HCT116 (cell line): ENCODE measurements at regions not wholly inside any gene's neighbourhood (a gene's known extent, or its start where the extent isn't known, plus 50 kb on each side); places are given as distances from the start of the nearest gene placed in this dataset.

Experiments
- ATAC-seq: fragments of 200-7000 bp; cut with Tn5 transposase; 2 replicates; pipeline ENCODE4 v1.9.1; 2020; ENCODE audit warnings: mild to moderate bottlenecking, moderate library complexity
- BruUV-seq: library from RNA; stranded (reverse); fragments of 400-500 nt; replicated peaks from 2 replicates; lab custom pipeline; 2021; lab: Mats Ljungman, UMichigan
- CTCF ChIA-PET: fragments of 300-600 bp; sonication (Branson Sonifier 250); formaldehyde crosslinking; loops from one replicate; lab custom pipeline; 2021; ENCODE audit warnings: antibody characterized with exemption; lab: Charles Lee
- POLR2A ChIA-PET: fragments of 300-600, 350-600 bp; sonication (Branson Sonifier 250); formaldehyde crosslinking; loops from one replicate; lab custom pipeline; 2021; ENCODE audit warnings: antibody characterized with exemption; lab: Charles Lee
- RAD21 ChIA-PET, 2 experiments: fragments of 300-600 bp; sonication (Branson Sonifier 250); formaldehyde crosslinking; loops; one replicate each; lab custom pipeline; 2023; ENCODE audit warnings: low total read pairs in 2 of 2; ENCODE audit not compliant: uncharacterized antibody in 2 of 2, unreplicated experiment in 2 of 2, low non-redundant PET in 1 of 2; lab: Charles Lee
- DNase-seq: peaks from one replicate; pipeline ENCODE4 v3.0.0-alpha.2; 2010; ENCODE audit warnings: low read depth, low spot score
- H2AFZ ChIP-seq: fragments of 200-600 bp; shearing (Covaris generic), sonication (generic); 2 replicates; pipeline ENCODE4 v1.6.1; 2017; ENCODE audit warnings: low read depth, mixed run types, mixed read lengths, antibody characterized with exemption, low read length; ENCODE audit not compliant: poor library complexity, severe bottlenecking
- H3K27ac ChIP-seq: 2 replicates; pipeline ENCODE4 v1.5.1; 2012; ENCODE audit warnings: low read depth, low read length
- H3K27me3 ChIP-seq: fragments of 200-600 bp; sonication (generic); 2 replicates; pipeline ENCODE4 v1.6.1; 2016; ENCODE audit warnings: mixed run types, low read length, mixed read lengths; ENCODE audit not compliant: insufficient read depth
- H3K36me3 ChIP-seq, 2 experiments: fragments of 200-500 bp in 1 of 2; fragments of 200-600 bp in 1 of 2; sonication (Bioruptor generic) in 1 of 2; sonication (generic) in 1 of 2; 2 replicates each; pipeline versions ENCODE4 v1.5.1 to v1.6.1; 2014 to 2016; ENCODE audit warnings: low read length in 2 of 2, inconsistent platforms in 1 of 2, mixed read lengths in 1 of 2, mixed run types in 1 of 2; ENCODE audit not compliant: insufficient read depth in 2 of 2, control insufficient read depth in 1 of 2
- H3K4me1 ChIP-seq, 2 experiments: fragments of 200-600 bp in 1 of 2; sonication (generic) in 1 of 2; 2 replicates each; pipeline versions ENCODE4 v1.5.1 to v1.6.1; 2012 to 2017; ENCODE audit warnings: low read length in 2 of 2, inconsistent platforms in 1 of 2, mild to moderate bottlenecking in 1 of 2, mixed read lengths in 1 of 2, mixed run types in 1 of 2, moderate library complexity in 1 of 2; ENCODE audit not compliant: insufficient read depth in 2 of 2, control insufficient read depth in 1 of 2
- H3K4me2 ChIP-seq: fragments of 200-600 bp; sonication (generic); 2 replicates; pipeline ENCODE4 v1.6.1; 2017; ENCODE audit warnings: mixed run types, low read length, mixed read lengths
- H3K4me3 ChIP-seq, 2 experiments: fragments of 200-600 bp in 1 of 2; sonication (generic) in 1 of 2; replicated peaks in 1 of 2; 2 replicates each; pipeline ENCODE4 v1.5.1; 2011 to 2016; ENCODE audit warnings: low read length in 2 of 2, control low read depth in 1 of 2, low read depth in 1 of 2, mild to moderate bottlenecking in 1 of 2, mixed read lengths in 1 of 2, mixed run types in 1 of 2
- H3K79me2 ChIP-seq: fragments of 200-600 bp; sonication (generic); 2 replicates; pipeline ENCODE4 v1.6.1; 2017; ENCODE audit warnings: mild to moderate bottlenecking, mixed run types, low read length, moderate library complexity, mixed read lengths; ENCODE audit not compliant: insufficient read depth
- H3K9ac ChIP-seq: fragments of 200-600 bp; sonication (generic); 2 replicates; pipeline ENCODE4 v1.6.1; 2016; ENCODE audit warnings: low read length, mixed read lengths
- H3K9me2 ChIP-seq: fragments of 200-600 bp; sonication (generic), shearing (Covaris generic); 2 replicates; pipeline ENCODE4 v1.6.1; 2017; ENCODE audit warnings: mixed run types, mild to moderate bottlenecking, moderate library complexity; ENCODE audit not compliant: insufficient read depth
- H3K9me3 ChIP-seq, 2 experiments: fragments of 200-500 bp in 1 of 2; fragments of 200-600 bp in 1 of 2; sonication (Bioruptor generic) in 1 of 2; sonication (generic) in 1 of 2; 2 replicates each; pipeline ENCODE4 v1.6.1; 2014 to 2017; ENCODE audit warnings: low read length in 2 of 2, mixed read lengths in 2 of 2, inconsistent platforms in 1 of 2, low read depth in 1 of 2, mild to moderate bottlenecking in 1 of 2, mixed run types in 1 of 2, moderate library complexity in 1 of 2; ENCODE audit not compliant: control insufficient read depth in 1 of 2, insufficient read depth in 1 of 2
- H4K20me1 ChIP-seq: fragments of 200-600 bp; sonication (generic), shearing (Covaris generic); 2 replicates; pipeline ENCODE4 v1.6.1; 2017; ENCODE audit warnings: mixed run types, mild to moderate bottlenecking, moderate library complexity; ENCODE audit not compliant: insufficient read depth
- CEBPB ChIP-seq: IDR thresholded peaks from 2 replicates; pipeline ENCODE4 v1.6.1; 2012; ENCODE audit warnings: low read depth
- CTCF ChIP-seq, 3 experiments: fragments of 200-600 bp in 1 of 3; sonication (generic) in 1 of 3; IDR thresholded peaks in 2 of 3; conservative IDR thresholded peaks in 1 of 3; 2 replicates each; pipeline ENCODE4 v1.5.1; 2012 to 2017; ENCODE audit warnings: low read depth in 2 of 3, low read length in 2 of 3, antibody characterized with exemption in 1 of 3, borderline replicate concordance in 1 of 3, control low read depth in 1 of 3, mild to moderate bottlenecking in 1 of 3, mixed read lengths in 1 of 3, mixed run types in 1 of 3, moderate library complexity in 1 of 3; ENCODE audit not compliant: insufficient read depth in 1 of 3
- EGR1 ChIP-seq: IDR thresholded peaks from 2 replicates; pipeline ENCODE4 v1.6.1; 2012; ENCODE audit warnings: low read depth
- EZH2 ChIP-seq: fragments of 200-600 bp; sonication (generic); IDR thresholded peaks from 2 replicates; pipeline ENCODE4 v1.6.1; 2017; ENCODE audit warnings: antibody characterized with exemption, mixed run types
- EZH2phosphoT487 ChIP-seq: fragments of 200-600 bp; IDR thresholded peaks from 2 replicates; pipeline ENCODE4 v1.6.1; 2018; ENCODE audit warnings: antibody characterized with exemption, borderline replicate concordance
- JUND ChIP-seq: IDR thresholded peaks from 2 replicates; pipeline ENCODE4 v1.6.1; 2012
- MAX ChIP-seq: IDR thresholded peaks from 2 replicates; pipeline ENCODE4 v1.6.1; 2012
- POLR2A ChIP-seq: IDR thresholded peaks from 2 replicates; pipeline ENCODE4 v1.7.0; 2011; ENCODE audit warnings: borderline replicate concordance; ENCODE audit not compliant: insufficient read depth, insufficient read length; ENCODE audit errors: extremely low read depth
- RAD21 ChIP-seq: IDR thresholded peaks from 2 replicates; pipeline ENCODE4 v1.6.1; 2012; ENCODE audit warnings: low read depth, mild to moderate bottlenecking
- SIN3A ChIP-seq: IDR thresholded peaks from 2 replicates; pipeline ENCODE4 v1.6.1; 2012; ENCODE audit warnings: low read depth
- SP1 ChIP-seq: IDR thresholded peaks from 2 replicates; pipeline ENCODE4 v1.6.1; 2012; ENCODE audit warnings: low read depth
- YY1 ChIP-seq: IDR thresholded peaks from 2 replicates; pipeline ENCODE4 v1.6.1; 2011; ENCODE audit warnings: low read length, low read depth, moderate library complexity, mild to moderate bottlenecking; ENCODE audit not compliant: insufficient replicate concordance; ENCODE audit errors: extremely low read depth
- intact Hi-C: fragments of 100-400 bp; cut with micrococcal nuclease; formaldehyde crosslinking; loops from 2 replicates; pipeline ENCODE4 v1.10.0; 2022
- TF ChIP-seq, protein P1 (sequence below): IDR thresholded peaks from 2 replicates; pipeline ENCODE4 v1.6.1; 2012
- TF ChIP-seq, protein P2 (sequence below): IDR thresholded peaks from 2 replicates; pipeline ENCODE4 v1.6.1; 2012; ENCODE audit warnings: low read depth
- TF ChIP-seq, protein P3 (sequence below): IDR thresholded peaks from 2 replicates; pipeline ENCODE4 v1.6.1; 2011; ENCODE audit warnings: mild to moderate bottlenecking, low read length, moderate library complexity; ENCODE audit not compliant: insufficient replicate concordance; ENCODE audit errors: extremely low read depth

DNA sequence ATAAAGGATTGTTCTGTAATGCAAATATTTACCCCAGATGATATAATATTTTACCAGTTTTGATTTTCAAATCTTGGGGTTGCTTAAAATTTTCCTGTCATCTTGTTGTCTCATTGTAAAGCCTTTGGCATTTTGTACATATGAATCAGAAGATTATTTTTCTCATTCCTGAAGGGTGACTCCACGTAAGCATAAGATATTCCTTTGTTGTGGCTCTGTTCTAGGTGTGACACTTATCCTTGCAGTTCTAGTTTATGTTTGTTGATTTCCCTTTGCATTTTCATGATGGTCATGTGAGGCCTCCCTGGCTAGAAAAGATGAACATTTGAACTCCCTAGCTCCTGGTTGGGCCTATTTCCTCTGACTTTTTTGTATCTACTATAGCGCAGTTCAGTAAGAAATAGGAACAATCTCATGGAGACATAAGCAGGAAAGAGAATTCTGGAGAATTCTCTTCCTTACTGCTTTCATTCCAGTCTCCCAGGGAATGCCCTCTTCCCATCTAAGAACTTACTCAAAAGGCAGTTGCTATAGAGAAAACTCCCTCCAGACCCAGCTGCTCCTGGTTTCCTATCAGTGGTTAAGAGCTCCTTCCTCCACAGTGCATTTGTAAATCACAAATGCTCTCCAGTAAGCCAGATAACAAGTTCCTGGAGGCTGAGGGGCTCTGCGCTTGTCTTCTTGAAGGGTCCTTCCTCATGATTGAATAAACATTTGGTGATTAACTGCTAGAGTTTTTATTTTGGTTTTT is 124.7 kb downstream of the WNT5A start:
- H3K4me2 ChIP-seq: no peak overlapping the region
- BruUV-seq: no TSS peak
- H3K79me2 ChIP-seq: no peaks in the 10 kb centered on the region
- CTCF ChIA-PET: no interaction called here
- no peaks in the 10 kb centered on the region for H3K9me2 ChIP-seq
- no peaks in the 10 kb centered on the region for H3K27me3 ChIP-seq
- peaks cover 3 to 14% of the 10 kb centered on the region in 2 experiments; a peak in 2 of 4 replicates for H3K9me3 ChIP-seq
- intact Hi-C loops: no loop called here
- no peak overlapping the region for H2AFZ ChIP-seq
- H3K9ac ChIP-seq: no peak overlapping the region
- ATAC-seq: no peak
- no peaks in the 10 kb centered on the region for H3K36me3 ChIP-seq
- DNase-seq: no peak
- POLR2A ChIA-PET: no interaction called here
- H3K4me3 ChIP-seq: no peak overlapping the region
- no peaks in the 10 kb centered on the region for H4K20me1 ChIP-seq
- TF ChIP-seq CEBPB: no peak
- TF ChIP-seq RAD21: no peak
- TF ChIP-seq POLR2A: no peak
- TF ChIP-seq, protein P1, sequence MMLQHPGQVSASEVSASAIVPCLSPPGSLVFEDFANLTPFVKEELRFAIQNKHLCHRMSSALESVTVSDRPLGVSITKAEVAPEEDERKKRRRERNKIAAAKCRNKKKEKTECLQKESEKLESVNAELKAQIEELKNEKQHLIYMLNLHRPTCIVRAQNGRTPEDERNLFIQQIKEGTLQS: no peak
- no peak for TF ChIP-seq EZH2
- no peak for TF ChIP-seq JUND
- no peak for TF ChIP-seq EGR1
- TF ChIP-seq YY1: no peak
- TF ChIP-seq CTCF (IDR thresholded peaks at IDR 0.05 in 2 of 3, conservative IDR thresholded peaks at IDR 0.05 in 1 of 3; ENCODE audit: borderline replicate concordance in 1 of 3, insufficient read depth in 1 of 3, low read depth in 2 of 3, low read length in 2 of 3): no peak
- TF ChIP-seq SIN3A: no peak
- no peak for TF ChIP-seq SP1
- TF ChIP-seq, protein P2, sequence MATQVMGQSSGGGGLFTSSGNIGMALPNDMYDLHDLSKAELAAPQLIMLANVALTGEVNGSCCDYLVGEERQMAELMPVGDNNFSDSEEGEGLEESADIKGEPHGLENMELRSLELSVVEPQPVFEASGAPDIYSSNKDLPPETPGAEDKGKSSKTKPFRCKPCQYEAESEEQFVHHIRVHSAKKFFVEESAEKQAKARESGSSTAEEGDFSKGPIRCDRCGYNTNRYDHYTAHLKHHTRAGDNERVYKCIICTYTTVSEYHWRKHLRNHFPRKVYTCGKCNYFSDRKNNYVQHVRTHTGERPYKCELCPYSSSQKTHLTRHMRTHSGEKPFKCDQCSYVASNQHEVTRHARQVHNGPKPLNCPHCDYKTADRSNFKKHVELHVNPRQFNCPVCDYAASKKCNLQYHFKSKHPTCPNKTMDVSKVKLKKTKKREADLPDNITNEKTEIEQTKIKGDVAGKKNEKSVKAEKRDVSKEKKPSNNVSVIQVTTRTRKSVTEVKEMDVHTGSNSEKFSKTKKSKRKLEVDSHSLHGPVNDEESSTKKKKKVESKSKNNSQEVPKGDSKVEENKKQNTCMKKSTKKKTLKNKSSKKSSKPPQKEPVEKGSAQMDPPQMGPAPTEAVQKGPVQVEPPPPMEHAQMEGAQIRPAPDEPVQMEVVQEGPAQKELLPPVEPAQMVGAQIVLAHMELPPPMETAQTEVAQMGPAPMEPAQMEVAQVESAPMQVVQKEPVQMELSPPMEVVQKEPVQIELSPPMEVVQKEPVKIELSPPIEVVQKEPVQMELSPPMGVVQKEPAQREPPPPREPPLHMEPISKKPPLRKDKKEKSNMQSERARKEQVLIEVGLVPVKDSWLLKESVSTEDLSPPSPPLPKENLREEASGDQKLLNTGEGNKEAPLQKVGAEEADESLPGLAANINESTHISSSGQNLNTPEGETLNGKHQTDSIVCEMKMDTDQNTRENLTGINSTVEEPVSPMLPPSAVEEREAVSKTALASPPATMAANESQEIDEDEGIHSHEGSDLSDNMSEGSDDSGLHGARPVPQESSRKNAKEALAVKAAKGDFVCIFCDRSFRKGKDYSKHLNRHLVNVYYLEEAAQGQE: no peak
- no peak for TF ChIP-seq MAX
- TF ChIP-seq, protein P3, sequence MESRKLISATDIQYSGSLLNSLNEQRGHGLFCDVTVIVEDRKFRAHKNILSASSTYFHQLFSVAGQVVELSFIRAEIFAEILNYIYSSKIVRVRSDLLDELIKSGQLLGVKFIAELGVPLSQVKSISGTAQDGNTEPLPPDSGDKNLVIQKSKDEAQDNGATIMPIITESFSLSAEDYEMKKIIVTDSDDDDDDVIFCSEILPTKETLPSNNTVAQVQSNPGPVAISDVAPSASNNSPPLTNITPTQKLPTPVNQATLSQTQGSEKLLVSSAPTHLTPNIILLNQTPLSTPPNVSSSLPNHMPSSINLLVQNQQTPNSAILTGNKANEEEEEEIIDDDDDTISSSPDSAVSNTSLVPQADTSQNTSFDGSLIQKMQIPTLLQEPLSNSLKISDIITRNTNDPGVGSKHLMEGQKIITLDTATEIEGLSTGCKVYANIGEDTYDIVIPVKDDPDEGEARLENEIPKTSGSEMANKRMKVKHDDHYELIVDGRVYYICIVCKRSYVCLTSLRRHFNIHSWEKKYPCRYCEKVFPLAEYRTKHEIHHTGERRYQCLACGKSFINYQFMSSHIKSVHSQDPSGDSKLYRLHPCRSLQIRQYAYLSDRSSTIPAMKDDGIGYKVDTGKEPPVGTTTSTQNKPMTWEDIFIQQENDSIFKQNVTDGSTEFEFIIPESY: no peak
- no peak for TF ChIP-seq EZH2phosphoT487
- H3K27ac ChIP-seq: no peak overlapping the region
- no peaks in the 10 kb centered on the region for H3K4me1 ChIP-seq
- RAD21 ChIA-PET: no interaction called here
